ENCODE measurements at regions not wholly inside any gene's neighbourhood (a gene's known extent, or its start where the extent isn't known, plus 50 kb on each side); places are given as distances from the start of the nearest gene placed in this dataset.

GRCh38 chr2:238963161-238963970, 115.5 kb downstream of the TWIST2 start:
- Histone ChIP-seq H3K27me3 (ENCODE audit: insufficient read depth, low read length, poor library complexity) (peaks cover 9% of the 10 kb centered on the region), H3K27ac (ENCODE audit: low read length) (no peak overlapping the region), H3K4me1 (ENCODE audit: insufficient read depth, low read length) (no peaks in the 10 kb centered on the region), H3K4me2 (ENCODE audit: insufficient read depth, low read length) (no peak overlapping the region), H3K9me3 (ENCODE audit: insufficient read depth, low read length, severe bottlenecking) (no peaks in the 10 kb centered on the region), H3K79me2 (ENCODE audit: insufficient read depth, low read length) (no peaks in the 10 kb centered on the region), H3K4me3 (ENCODE audit: low read depth in 1 of 2, low read length in 2 of 2) (no peak overlapping the region), H2AFZ (ENCODE audit: low read depth, low read length) (no peak overlapping the region), H3K36me3 (ENCODE audit: insufficient read depth, low read length) (no peaks in the 10 kb centered on the region), H3K9ac (ENCODE audit: low read depth, low read length) (no peak overlapping the region), H4K20me1 (ENCODE audit: insufficient read depth, low read length) (no peaks in the 10 kb centered on the region)
- no peak for ATAC-seq (ENCODE audit: insufficient read depth, low read depth)
- DNase-seq, result no peak
- TF ChIP-seq CTCF (IDR thresholded peaks at IDR 0.05; ENCODE audit: borderline replicate concordance, extremely low read depth, low read length, poor library complexity, severe bottlenecking) (no peak), EZH2 (IDR thresholded peaks at IDR 0.05; ENCODE audit: borderline replicate concordance, low read depth, low read length, severe bottlenecking) (no peak)

- TF ChIP-seq CTCF (IDR thresholded peaks at IDR 0.05; ENCODE audit: borderline replicate concordance, extremely low read depth, low read length, poor library complexity, severe bottlenecking) (no peak), EZH2 (IDR thresholded peaks at IDR 0.05; ENCODE audit: borderline replicate concordance, low read depth, low read length, severe bottlenecking) (no peak)
- ATAC-seq (ENCODE audit: insufficient read depth, low read depth), result no peak
- H3K27me3 ChIP-seq (ENCODE audit: insufficient read depth, low read length, poor library complexity), result peaks cover 9% of the 10 kb centered on the region
Measured at GRCh38 chr2:238963971-238964328, 116.1 kb downstream of the TWIST2 start.

GRCh38 chr2:238964544-238965067, 116.7 kb downstream of the TWIST2 start:
- H3K36me3 ChIP-seq (ENCODE audit: insufficient read depth, low read length), result no peaks in the 10 kb centered on the region
- H3K4me3 ChIP-seq (ENCODE audit: low read depth in 1 of 2, low read length in 2 of 2), result no peak overlapping the region
- H3K9ac ChIP-seq (ENCODE audit: low read depth, low read length), result no peak overlapping the region
- H3K4me1 ChIP-seq (ENCODE audit: insufficient read depth, low read length), result no peaks in the 10 kb centered on the region
- H3K27me3 ChIP-seq (ENCODE audit: insufficient read depth, low read length, poor library complexity), result peaks cover 9% of the 10 kb centered on the region
- no peak for ATAC-seq (ENCODE audit: insufficient read depth, low read depth)
- no peak overlapping the region for H3K4me2 ChIP-seq (ENCODE audit: insufficient read depth, low read length)
- TF ChIP-seq CTCF (IDR thresholded peaks at IDR 0.05; ENCODE audit: borderline replicate concordance, extremely low read depth, low read length, poor library complexity, severe bottlenecking), result no peak
- TF ChIP-seq EZH2 (IDR thresholded peaks at IDR 0.05; ENCODE audit: borderline replicate concordance, low read depth, low read length, severe bottlenecking), result no peak
- no peak for DNase-seq
- H4K20me1 ChIP-seq (ENCODE audit: insufficient read depth, low read length), result no peaks in the 10 kb centered on the region
- no peaks in the 10 kb centered on the region for H3K79me2 ChIP-seq (ENCODE audit: insufficient read depth, low read length)
- no peak overlapping the region for H3K27ac ChIP-seq (ENCODE audit: low read length)
- H3K9me3 ChIP-seq (ENCODE audit: insufficient read depth, low read length, severe bottlenecking), result no peaks in the 10 kb centered on the region
- H2AFZ ChIP-seq (ENCODE audit: low read depth, low read length), result no peak overlapping the region

More at GRCh38 chr2:238963971-238964328, 116.1 kb downstream of the TWIST2 start:
- no peak overlapping the region for H2AFZ ChIP-seq (ENCODE audit: low read depth, low read length)
- H3K4me2 ChIP-seq (ENCODE audit: insufficient read depth, low read length), result no peak overlapping the region
- H3K27ac ChIP-seq (ENCODE audit: low read length), result no peak overlapping the region
- H4K20me1 ChIP-seq (ENCODE audit: insufficient read depth, low read length), result no peaks in the 10 kb centered on the region
- H3K36me3 ChIP-seq (ENCODE audit: insufficient read depth, low read length), result no peaks in the 10 kb centered on the region
- no peaks in the 10 kb centered on the region for H3K9me3 ChIP-seq (ENCODE audit: insufficient read depth, low read length, severe bottlenecking)
- no peaks in the 10 kb centered on the region for H3K79me2 ChIP-seq (ENCODE audit: insufficient read depth, low read length)
- no peaks in the 10 kb centered on the region for H3K4me1 ChIP-seq (ENCODE audit: insufficient read depth, low read length)
- H3K9ac ChIP-seq (ENCODE audit: low read depth, low read length), result no peak overlapping the region
- H3K4me3 ChIP-seq (ENCODE audit: low read depth in 1 of 2, low read length in 2 of 2), result no peak overlapping the region
- DNase-seq, result no peak

Measured in DND-41 (cell line).